ENCODE measurements at regions not wholly inside any gene's neighbourhood (a gene's known extent, or its start where the extent isn't known, plus 50 kb on each side); places are given as distances from the start of the nearest gene placed in this dataset.

DNA sequence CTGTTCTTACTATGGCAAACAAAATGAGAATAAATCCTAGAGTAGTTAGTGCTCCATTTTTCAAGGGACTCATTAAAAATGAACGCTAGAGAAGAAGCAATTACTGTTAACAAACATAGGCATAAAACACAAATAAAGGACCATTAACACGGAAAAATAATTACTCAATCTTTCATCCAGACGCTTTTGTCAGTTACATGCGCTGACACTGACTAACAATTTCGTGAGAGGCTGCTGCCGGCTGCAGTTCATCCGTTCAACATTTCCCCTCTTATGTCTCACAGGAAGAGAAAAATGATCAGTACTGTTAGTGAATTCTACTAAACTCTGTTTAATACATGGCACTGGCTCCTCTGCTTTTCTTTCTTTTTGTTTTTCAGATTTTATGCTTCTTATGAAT, 472.7 kb upstream of the FLRT2 start:
- no peak for TF ChIP-seq EZH2phosphoT487 (IDR thresholded peaks at IDR 0.05; ENCODE audit: insufficient read depth, low read depth)
- TF ChIP-seq EZH2 (IDR thresholded peaks at IDR 0.05; ENCODE audit: insufficient read depth, poor library complexity, severe bottlenecking) = no peak
